HepG2 (cell line): ENCODE measurements at regions not wholly inside any gene's neighbourhood (a gene's known extent, or its start where the extent isn't known, plus 50 kb on each side); places are given as distances from the start of the nearest gene placed in this dataset.

Experiments
- ADNP ChIP-seq: sonication (generic); formaldehyde crosslinking; IDR thresholded peaks from 2 replicates; pipeline ENCODE4 v1.4.0; 2020; ENCODE audit warnings: missing genetic modification reagents
- ARID2 ChIP-seq: sonication (generic); formaldehyde crosslinking; IDR thresholded peaks from 2 replicates; pipeline ENCODE4 v1.8.1; 2022; ENCODE audit warnings: mild to moderate bottlenecking, missing genetic modification reagents, borderline replicate concordance
- GABPA ChIP-seq, 2 experiments: IDR thresholded peaks; 2 replicates each; pipeline ENCODE4 v1.6.1; 2011 to 2016; ENCODE audit warnings: low read depth in 2 of 2, low read length in 1 of 2, missing biosample characterization in 1 of 2, missing genetic modification characterization in 1 of 2
- GATA4 ChIP-seq: sonication (generic); IDR thresholded peaks from 2 replicates; pipeline ENCODE4 v1.6.1; 2016; ENCODE audit warnings: antibody characterized with exemption, low read depth, borderline replicate concordance
- IRF2 ChIP-seq: IDR thresholded peaks from 2 replicates; pipeline ENCODE4 v1.6.1; 2018; ENCODE audit warnings: missing genetic modification reagents, missing compliant biosample characterization
- NCOR1 ChIP-seq: fragments of 200-600 bp; sonication (generic); IDR thresholded peaks from 2 replicates; pipeline ENCODE4 v1.7.0; 2017; ENCODE audit warnings: antibody characterized with exemption, low read length, borderline replicate concordance
- NFIB ChIP-seq: sonication (generic); formaldehyde crosslinking; IDR thresholded peaks from 2 replicates; pipeline ENCODE4 v1.9.0; 2021; ENCODE audit warnings: missing genetic modification reagents, mild to moderate bottlenecking, borderline replicate concordance
- PHF8 ChIP-seq: sonication (generic); formaldehyde crosslinking; IDR thresholded peaks from 2 replicates; pipeline ENCODE4 v1.5.0; 2020; ENCODE audit warnings: missing genetic modification reagents
- POLR2A ChIP-seq, 2 experiments: IDR thresholded peaks; 2 replicates each; pipeline ENCODE4 v1.6.1; 2011; ENCODE audit warnings: low read depth in 2 of 2, low read length in 2 of 2, mild to moderate bottlenecking in 1 of 2, moderate library complexity in 1 of 2; ENCODE audit not compliant: insufficient read depth in 1 of 2
- SOX13 ChIP-seq, 3 experiments: fragments of 450-650 bp in 1 of 3; sonication (generic) in 1 of 3; formaldehyde crosslinking in 1 of 3; IDR thresholded peaks in 2 of 3; conservative IDR thresholded peaks in 1 of 3; 2 replicates each; pipeline versions ENCODE4 v1.5.0 to v1.6.1; 2016 to 2020; ENCODE audit warnings: antibody characterized with exemption in 1 of 3, mild to moderate bottlenecking in 1 of 3, missing compliant biosample characterization in 1 of 3, missing genetic modification reagents in 1 of 3, moderate library complexity in 1 of 3
- TAF1 ChIP-seq: sonication (generic); formaldehyde crosslinking; IDR thresholded peaks from 2 replicates; pipeline ENCODE4 v1.4.0; 2020; ENCODE audit warnings: missing genetic modification reagents
- TF ChIP-seq, protein P1 (sequence below): sonication (generic); formaldehyde crosslinking; IDR thresholded peaks from 2 replicates; pipeline ENCODE4 v1.5.0; 2020; ENCODE audit warnings: mild to moderate bottlenecking, missing genetic modification reagents, moderate library complexity
- TF ChIP-seq, protein P2 (sequence below): sonication (generic); formaldehyde crosslinking; IDR thresholded peaks from 2 replicates; pipeline ENCODE4 v1.5.1; 2020; ENCODE audit warnings: missing genetic modification reagents, mild to moderate bottlenecking, borderline replicate concordance
- TF ChIP-seq, protein P3 (sequence below): IDR thresholded peaks from 2 replicates; pipeline ENCODE4 v1.6.1; 2016; ENCODE audit warnings: low read depth, borderline replicate concordance

DNA sequence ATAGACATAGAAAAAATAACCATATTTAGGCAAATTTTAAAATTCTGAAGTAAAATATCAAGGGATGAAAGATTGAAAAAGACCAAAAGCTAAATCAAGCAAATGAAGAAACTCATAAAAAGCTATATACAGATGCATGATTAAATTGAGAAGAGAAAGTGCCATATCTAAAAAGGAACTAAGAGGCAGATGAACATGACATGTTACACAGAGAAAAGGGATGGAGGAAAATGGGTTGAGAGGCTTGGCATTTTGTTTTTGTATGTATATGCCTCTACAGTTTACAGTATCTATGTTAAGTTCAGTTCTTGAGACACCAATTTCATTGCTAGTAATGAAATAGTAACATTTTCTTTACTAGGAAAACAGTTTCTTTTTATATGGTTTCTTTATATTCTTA is 1507.4 kb upstream of the SPRY2 start:
- TF ChIP-seq, protein P1, sequence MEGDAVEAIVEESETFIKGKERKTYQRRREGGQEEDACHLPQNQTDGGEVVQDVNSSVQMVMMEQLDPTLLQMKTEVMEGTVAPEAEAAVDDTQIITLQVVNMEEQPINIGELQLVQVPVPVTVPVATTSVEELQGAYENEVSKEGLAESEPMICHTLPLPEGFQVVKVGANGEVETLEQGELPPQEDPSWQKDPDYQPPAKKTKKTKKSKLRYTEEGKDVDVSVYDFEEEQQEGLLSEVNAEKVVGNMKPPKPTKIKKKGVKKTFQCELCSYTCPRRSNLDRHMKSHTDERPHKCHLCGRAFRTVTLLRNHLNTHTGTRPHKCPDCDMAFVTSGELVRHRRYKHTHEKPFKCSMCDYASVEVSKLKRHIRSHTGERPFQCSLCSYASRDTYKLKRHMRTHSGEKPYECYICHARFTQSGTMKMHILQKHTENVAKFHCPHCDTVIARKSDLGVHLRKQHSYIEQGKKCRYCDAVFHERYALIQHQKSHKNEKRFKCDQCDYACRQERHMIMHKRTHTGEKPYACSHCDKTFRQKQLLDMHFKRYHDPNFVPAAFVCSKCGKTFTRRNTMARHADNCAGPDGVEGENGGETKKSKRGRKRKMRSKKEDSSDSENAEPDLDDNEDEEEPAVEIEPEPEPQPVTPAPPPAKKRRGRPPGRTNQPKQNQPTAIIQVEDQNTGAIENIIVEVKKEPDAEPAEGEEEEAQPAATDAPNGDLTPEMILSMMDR (CRISPR knock-in tag) = no peak
- TF ChIP-seq GATA4 (no peak), NFIB (CRISPR knock-in tag) (no peak), IRF2 (CRISPR knock-in tag) (no peak), ADNP (CRISPR knock-in tag) (no peak), NCOR1 (no peak), GABPA (IDR thresholded peaks at IDR 0.05; ENCODE audit: low read depth, low read length) (no peak), GABPA (CRISPR knock-in tag; IDR thresholded peaks at IDR 0.05; ENCODE audit: low read depth) (no peak), TAF1 (CRISPR knock-in tag) (no peak), SOX13 (IDR thresholded peaks at IDR 0.05) (no peak), SOX13 (CRISPR knock-in tag; conservative IDR thresholded peaks at IDR 0.05 in 1 of 2, IDR thresholded peaks at IDR 0.05 in 1 of 2) (no peak), POLR2A (IDR thresholded peaks at IDR 0.05; ENCODE audit: insufficient read depth in 1 of 2, low read depth in 2 of 2, low read length in 2 of 2) (no peak), PHF8 (no peak), ARID2 (CRISPR knock-in tag) (no peak)
- TF ChIP-seq, protein P2, sequence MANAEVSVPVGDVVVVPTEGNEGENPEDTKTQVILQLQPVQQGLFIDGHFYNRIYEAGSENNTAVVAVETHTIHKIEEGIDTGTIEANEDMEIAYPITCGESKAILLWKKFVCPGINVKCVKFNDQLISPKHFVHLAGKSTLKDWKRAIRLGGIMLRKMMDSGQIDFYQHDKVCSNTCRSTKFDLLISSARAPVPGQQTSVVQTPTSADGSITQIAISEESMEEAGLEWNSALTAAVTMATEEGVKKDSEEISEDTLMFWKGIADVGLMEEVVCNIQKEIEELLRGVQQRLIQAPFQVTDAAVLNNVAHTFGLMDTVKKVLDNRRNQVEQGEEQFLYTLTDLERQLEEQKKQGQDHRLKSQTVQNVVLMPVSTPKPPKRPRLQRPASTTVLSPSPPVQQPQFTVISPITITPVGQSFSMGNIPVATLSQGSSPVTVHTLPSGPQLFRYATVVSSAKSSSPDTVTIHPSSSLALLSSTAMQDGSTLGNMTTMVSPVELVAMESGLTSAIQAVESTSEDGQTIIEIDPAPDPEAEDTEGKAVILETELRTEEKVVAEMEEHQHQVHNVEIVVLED (CRISPR knock-in tag) = no peak
- TF ChIP-seq, protein P3, sequence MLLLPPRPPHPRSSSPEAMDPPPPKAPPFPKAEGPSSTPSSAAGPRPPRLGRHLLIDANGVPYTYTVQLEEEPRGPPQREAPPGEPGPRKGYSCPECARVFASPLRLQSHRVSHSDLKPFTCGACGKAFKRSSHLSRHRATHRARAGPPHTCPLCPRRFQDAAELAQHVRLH (CRISPR knock-in tag) = no peak
